ENCODE measurements at regions not wholly inside any gene's neighbourhood (a gene's known extent, or its start where the extent isn't known, plus 50 kb on each side); places are given as distances from the start of the nearest gene placed in this dataset.

DNA sequence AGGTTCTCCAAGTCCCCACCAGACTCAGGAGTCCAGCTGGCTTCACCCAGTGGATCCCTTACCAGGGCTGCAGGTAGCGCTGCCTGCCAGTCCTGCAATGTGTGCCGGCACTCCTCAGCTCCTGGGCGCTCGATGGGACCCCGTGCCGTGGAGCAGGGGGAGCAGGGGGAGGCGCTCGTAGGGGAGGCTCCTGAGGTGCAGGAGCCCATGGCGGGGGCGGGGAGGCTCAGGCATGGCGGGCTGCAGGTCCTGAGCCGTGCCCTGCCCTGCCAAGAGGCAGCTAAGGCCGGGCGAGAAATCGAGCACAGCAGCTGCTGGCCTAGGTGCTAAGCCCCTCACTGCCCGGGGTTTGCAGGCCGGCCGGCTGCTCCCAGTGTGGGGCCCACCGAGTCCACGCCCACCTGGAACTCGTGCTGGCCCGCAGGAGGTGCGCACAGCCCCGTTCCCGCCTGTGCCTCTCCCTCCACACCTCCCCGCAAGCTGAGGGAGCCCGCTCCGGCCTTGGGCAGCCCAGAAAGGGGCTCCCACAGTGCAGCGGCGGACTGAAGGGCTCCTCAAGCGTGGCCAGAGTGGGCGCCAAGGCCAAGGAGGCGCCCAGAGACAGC, 792.9 kb upstream of the CCDC179 start:
- TF ChIP-seq, protein P1, sequence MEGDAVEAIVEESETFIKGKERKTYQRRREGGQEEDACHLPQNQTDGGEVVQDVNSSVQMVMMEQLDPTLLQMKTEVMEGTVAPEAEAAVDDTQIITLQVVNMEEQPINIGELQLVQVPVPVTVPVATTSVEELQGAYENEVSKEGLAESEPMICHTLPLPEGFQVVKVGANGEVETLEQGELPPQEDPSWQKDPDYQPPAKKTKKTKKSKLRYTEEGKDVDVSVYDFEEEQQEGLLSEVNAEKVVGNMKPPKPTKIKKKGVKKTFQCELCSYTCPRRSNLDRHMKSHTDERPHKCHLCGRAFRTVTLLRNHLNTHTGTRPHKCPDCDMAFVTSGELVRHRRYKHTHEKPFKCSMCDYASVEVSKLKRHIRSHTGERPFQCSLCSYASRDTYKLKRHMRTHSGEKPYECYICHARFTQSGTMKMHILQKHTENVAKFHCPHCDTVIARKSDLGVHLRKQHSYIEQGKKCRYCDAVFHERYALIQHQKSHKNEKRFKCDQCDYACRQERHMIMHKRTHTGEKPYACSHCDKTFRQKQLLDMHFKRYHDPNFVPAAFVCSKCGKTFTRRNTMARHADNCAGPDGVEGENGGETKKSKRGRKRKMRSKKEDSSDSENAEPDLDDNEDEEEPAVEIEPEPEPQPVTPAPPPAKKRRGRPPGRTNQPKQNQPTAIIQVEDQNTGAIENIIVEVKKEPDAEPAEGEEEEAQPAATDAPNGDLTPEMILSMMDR (IDR thresholded peaks at IDR 0.05; ENCODE audit: insufficient read depth, missing control alignments) = no peak
- FAIRE-seq = no peak
- no peak for DNase-seq (ENCODE audit: insufficient read length, low spot score)

DNA sequence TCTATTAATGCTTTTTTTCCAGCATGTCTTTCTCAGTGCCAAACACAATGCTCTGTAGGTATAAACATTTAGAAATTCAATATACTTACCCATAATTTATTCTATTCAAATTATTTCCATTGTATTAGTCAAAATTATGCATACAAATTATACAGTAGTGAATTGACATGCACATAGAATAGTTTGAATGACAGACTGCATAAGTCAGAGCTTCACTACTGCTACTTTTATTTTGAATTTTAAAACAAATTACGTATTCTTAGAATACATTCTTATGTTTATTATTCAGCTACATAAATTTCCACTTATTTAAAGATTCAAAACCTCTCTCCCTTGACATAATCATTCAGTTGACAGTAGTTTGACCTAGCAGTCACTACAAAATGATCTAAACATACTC, 808.0 kb upstream of the CCDC179 start:
- DNase-seq (ENCODE audit: insufficient read length, low spot score) (no peak), FAIRE-seq (no peak)
- TF ChIP-seq, protein P1 (IDR thresholded peaks at IDR 0.05; ENCODE audit: insufficient read depth, missing control alignments) = no peak

DNA sequence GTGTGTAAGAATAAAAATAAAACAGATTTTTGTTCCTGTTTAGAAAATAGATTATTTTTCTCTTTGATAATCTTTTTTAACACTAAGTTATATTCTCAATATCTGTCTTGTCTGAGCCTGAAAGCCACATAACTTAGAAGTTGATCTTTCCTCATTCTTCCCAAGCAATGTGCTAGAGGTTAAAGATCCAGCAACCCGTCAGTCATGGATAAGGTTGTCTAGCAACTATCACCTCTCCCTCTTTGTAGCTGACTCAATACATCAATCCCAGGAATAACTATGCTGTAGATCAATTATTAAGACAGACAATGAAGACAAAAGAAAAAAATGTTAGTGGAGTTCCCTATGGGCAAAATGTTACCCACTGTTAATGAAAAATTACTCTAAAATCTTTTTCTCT, 813.1 kb upstream of the CCDC179 start:
- no peak for DNase-seq (ENCODE audit: insufficient read length, low spot score)
- FAIRE-seq = no peak
- TF ChIP-seq, protein P1 (IDR thresholded peaks at IDR 0.05; ENCODE audit: insufficient read depth, missing control alignments) = no peak

DNA sequence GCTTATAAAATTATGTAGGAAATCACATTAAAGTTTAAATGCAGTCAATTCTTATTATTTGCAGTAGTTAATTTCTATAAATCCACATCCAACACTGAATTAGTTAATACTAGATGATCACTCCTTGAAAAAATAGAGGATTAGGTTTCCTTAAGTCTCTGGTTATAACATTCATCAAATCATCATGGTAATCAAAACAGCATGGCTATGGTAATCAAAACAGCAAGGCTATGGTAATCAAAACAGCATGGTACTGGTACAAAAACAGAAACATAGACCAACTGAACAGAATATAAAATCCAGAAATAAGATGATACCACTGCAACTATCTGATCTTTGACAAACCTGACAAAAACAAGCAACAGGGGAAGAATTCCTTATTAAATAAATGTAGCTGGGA, 814.6 kb upstream of the CCDC179 start:
- no peak for FAIRE-seq
- no peak for DNase-seq (ENCODE audit: insufficient read length, low spot score)
- TF ChIP-seq, protein P1 (IDR thresholded peaks at IDR 0.05; ENCODE audit: insufficient read depth, missing control alignments) = no peak

DNA sequence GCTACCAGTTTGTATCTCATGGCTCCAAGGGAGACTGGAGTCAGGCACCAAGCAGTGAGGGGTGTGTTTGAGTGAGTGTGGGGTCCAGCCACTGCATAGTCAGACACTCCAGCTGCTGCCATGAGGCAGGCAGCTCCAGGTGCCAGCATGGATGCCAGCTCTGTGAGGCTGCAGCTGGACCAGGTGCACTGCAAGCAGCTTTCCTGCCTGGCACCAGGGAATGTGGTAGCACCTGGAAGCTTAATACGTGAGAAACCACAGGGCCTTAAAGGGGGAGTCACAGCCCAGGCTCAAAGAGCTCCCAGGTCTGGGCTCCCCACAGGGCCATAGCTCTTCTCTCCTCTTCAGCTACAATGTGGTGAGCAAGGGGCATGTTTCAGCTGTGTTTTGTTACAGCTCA, 817.8 kb upstream of the LUZP2 start:
- TF ChIP-seq, protein P1 (IDR thresholded peaks at IDR 0.05; ENCODE audit: insufficient read depth, missing control alignments) = no peak
- DNase-seq (ENCODE audit: insufficient read length, low spot score) = no peak
- FAIRE-seq = no peak

DNA sequence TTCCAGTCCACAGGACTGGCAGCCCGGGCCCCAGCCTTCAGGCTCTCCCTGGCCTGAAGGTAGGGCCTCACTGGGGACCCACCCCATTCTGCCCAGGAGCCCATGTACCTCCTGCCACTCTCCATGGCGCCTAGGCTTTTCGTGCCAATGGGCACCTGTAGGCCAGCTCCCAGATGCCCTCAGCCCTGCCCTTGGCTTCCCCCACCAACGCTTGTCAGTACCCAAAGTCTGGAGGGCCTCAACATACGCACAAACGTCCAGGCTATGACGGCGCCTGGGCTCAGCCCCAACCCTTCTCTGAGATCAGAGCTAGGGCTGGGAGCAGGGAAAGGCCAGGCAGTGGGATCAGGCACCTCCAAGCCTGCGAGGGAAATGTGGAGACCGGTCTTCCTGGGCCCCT, 816.9 kb upstream of the LUZP2 start:
- no peak for FAIRE-seq
- DNase-seq (ENCODE audit: insufficient read length, low spot score) = no peak
- TF ChIP-seq, protein P1 (IDR thresholded peaks at IDR 0.05; ENCODE audit: insufficient read depth, missing control alignments) = no peak

GRCh38 chr11:23680488-23681230, 816.2 kb upstream of the LUZP2 start:
- FAIRE-seq = no peak
- TF ChIP-seq, protein P1 (IDR thresholded peaks at IDR 0.05; ENCODE audit: insufficient read depth, missing control alignments) = no peak

More at GRCh38 chr11:23680488-23681230, 816.2 kb upstream of the LUZP2 start:
- DNase-seq (ENCODE audit: insufficient read length, low spot score) = no peak

All from D721Med (cell line).